K562 (cell line): ENCODE measurements at regions not wholly inside any gene's neighbourhood (a gene's known extent, or its start where the extent isn't known, plus 50 kb on each side); places are given as distances from the start of the nearest gene placed in this dataset.

Experiments used
- CTCF ChIP-seq, 3 experiments: IDR thresholded peaks in 2 of 3; conservative IDR thresholded peaks in 1 of 3; 2 replicates each; pipeline ENCODE4 v1.5.1; 2011 to 2012; ENCODE audit warnings: low read length in 3 of 3, mild to moderate bottlenecking in 3 of 3, control low read depth in 2 of 3, improper control_type of control experiment in 1 of 3, inconsistent platforms in 1 of 3, low read depth in 1 of 3, mixed read lengths in 1 of 3, moderate library complexity in 1 of 3; ENCODE audit not compliant: insufficient read depth in 2 of 3
- HIVEP1 ChIP-seq: fragments of 250-450 bp; sonication (Bioruptor Pico); IDR thresholded peaks from 2 replicates; pipeline ENCODE4 v1.4.0; 2020; ENCODE audit warnings: mild to moderate bottlenecking
- RAD51 ChIP-seq: fragments of 450-650 bp; IDR thresholded peaks from 2 replicates; pipeline ENCODE4 v1.7.1; 2016; ENCODE audit warnings: low read depth, mild to moderate bottlenecking, borderline replicate concordance
- TAF1 ChIP-seq: IDR thresholded peaks from 2 replicates; pipeline ENCODE4 v1.6.1; 2011; ENCODE audit warnings: mild to moderate bottlenecking, low read length, moderate library complexity; ENCODE audit not compliant: insufficient read depth, control insufficient read depth, severe bottlenecking; ENCODE audit errors: extremely low read depth
- ZNF140 ChIP-seq: fragments of 250-450 bp; sonication (Bioruptor Pico); IDR thresholded peaks from 2 replicates; pipeline ENCODE4 v1.8.0; 2021; ENCODE audit warnings: moderate library complexity, mild to moderate bottlenecking, inconsistent platforms
- TF ChIP-seq, protein P1 (sequence below): sonication (generic); formaldehyde crosslinking; IDR thresholded peaks from 2 replicates; pipeline ENCODE4 v1.8.0; 2023; ENCODE audit warnings: mild to moderate bottlenecking, missing genetic modification reagents

DNA sequence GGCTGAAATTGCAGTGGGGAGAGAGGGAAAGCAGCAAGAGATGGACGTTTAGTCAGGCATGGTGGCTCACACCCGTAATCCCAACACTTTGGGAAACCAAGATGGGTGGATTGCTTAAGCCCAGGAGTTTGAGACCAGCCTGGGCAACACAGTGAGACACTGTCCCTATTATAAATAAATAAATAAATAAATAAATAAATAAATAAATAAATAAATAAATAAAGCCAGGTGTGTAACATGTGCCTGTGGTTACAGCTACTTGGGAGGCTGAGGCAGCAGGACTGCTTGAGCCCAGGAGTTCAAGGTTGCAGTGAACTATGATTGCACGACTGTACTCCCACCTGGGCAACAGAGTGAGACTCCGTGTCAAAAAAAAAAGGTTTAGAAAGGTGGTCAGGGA lies 54.0 kb upstream of the ARPP19 start:
- TF ChIP-seq, protein P1, sequence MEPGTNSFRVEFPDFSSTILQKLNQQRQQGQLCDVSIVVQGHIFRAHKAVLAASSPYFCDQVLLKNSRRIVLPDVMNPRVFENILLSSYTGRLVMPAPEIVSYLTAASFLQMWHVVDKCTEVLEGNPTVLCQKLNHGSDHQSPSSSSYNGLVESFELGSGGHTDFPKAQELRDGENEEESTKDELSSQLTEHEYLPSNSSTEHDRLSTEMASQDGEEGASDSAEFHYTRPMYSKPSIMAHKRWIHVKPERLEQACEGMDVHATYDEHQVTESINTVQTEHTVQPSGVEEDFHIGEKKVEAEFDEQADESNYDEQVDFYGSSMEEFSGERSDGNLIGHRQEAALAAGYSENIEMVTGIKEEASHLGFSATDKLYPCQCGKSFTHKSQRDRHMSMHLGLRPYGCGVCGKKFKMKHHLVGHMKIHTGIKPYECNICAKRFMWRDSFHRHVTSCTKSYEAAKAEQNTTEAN (CRISPR knock-in tag), result no peak
- TF ChIP-seq HIVEP1 (CRISPR knock-in tag), result no peak
- TF ChIP-seq ZNF140 (CRISPR knock-in tag), result no peak
- TF ChIP-seq RAD51, result no peak
- no peak for TF ChIP-seq CTCF (IDR thresholded peaks at IDR 0.05 in 2 of 3, conservative IDR thresholded peaks at IDR 0.05 in 1 of 3; ENCODE audit: insufficient read depth in 2 of 3, low read depth in 1 of 3, low read length in 3 of 3)
- no peak for TF ChIP-seq TAF1
